ENCODE measurements at regions not wholly inside any gene's neighbourhood (a gene's known extent, or its start where the extent isn't known, plus 50 kb on each side); places are given as distances from the start of the nearest gene placed in this dataset.

- TF ChIP-seq POLR2A (IDR thresholded peaks at IDR 0.05; ENCODE audit: low read depth, low read length) (no peak), TAF1 (IDR thresholded peaks at IDR 0.05; ENCODE audit: low read depth, low read length) (no peak), POLR2AphosphoS5 (IDR thresholded peaks at IDR 0.05; ENCODE audit: low read depth, low read length) (no peak), SPI1 (IDR thresholded peaks at IDR 0.05; ENCODE audit: low read depth, low read length) (no peak), POU2F2 (IDR thresholded peaks at IDR 0.05; ENCODE audit: low read depth, low read length) (no peak), PAX5 (IDR thresholded peaks at IDR 0.05; ENCODE audit: insufficient read depth, low read length, severe bottlenecking) (no peak)
Measured at GRCh38 chr1:192053531-192053971, 104.7 kb upstream of the RGS18 start.

Data from GM12891 (cell line).